GM19351 (cell line): ENCODE measurements at regions not wholly inside any gene's neighbourhood (a gene's known extent, or its start where the extent isn't known, plus 50 kb on each side); places are given as distances from the start of the nearest gene placed in this dataset.
"Not testable (repeated sequence)": the region's sequence is repeated elsewhere in the genome, so short reads cannot be mapped to it uniquely, and the experiment has no call there.

Experiments used
- ATAC-seq: cut with Tn5 transposase; IDR thresholded peaks from one replicate; pipeline ENCODE4 v1.9.1; 2021; ENCODE audit warnings: mild to moderate bottlenecking, moderate library complexity; ENCODE audit not compliant: unreplicated experiment

DNA sequence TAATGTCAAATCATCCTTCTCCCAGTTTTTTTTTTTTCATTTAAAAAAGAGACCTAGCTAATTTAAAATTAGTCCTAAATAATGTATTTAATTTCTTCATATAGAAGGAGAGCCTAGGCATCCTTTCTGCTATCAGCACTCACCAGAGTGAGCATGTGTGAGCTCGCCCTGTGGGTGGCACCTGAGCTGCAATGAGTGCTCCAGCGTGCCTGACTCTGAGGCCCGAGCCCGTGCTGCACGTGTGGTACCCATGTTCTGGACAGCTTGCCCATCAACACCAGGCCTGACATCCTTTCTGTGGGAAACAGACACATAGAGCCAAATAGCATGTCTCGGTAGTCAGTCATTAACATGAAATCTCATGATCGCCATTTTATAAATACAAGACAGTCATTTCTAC is 381.4 kb downstream of the DTWD2 start:
- no peak for ATAC-seq

DNA sequence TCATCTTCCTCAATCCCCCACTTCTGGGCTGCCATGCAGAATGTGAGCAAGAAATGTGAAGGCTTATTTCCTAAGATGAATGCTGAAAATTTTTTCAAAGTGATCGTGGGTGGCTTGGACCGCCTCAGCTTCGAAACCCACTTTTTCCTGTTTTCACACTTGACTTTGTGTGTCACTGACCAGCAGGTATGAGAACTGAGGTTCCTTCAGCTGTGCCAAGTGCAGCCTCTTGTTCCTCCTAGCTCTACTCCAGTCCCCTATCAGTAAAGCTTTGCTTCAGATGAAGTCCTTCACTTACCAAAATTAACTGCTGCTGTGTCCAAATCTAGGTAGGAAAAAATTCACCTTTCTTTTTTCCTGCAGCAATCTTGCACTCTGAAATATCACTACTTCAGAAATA is 382.6 kb downstream of the DTWD2 start:
- ATAC-seq = no peak

DNA sequence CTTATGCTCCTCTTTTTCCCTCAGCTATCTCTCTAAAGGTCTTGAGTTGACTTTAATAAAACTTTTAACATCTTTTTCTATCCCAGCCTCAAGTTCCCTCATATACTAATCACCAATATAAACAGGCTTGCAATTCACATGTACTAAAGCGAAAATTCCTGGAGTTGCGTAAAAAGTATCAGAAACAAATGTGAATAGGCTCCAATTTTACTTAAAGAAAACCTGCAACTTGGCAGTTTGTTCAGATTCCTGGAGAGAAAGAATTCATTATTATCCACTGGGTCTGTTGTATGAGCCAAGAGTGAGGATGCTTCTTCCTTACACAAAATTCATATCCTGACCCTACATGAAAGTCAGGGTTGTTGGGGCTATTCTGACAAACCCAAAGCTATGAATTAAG is 384.2 kb downstream of the DTWD2 start:
- ATAC-seq = no peak

DNA sequence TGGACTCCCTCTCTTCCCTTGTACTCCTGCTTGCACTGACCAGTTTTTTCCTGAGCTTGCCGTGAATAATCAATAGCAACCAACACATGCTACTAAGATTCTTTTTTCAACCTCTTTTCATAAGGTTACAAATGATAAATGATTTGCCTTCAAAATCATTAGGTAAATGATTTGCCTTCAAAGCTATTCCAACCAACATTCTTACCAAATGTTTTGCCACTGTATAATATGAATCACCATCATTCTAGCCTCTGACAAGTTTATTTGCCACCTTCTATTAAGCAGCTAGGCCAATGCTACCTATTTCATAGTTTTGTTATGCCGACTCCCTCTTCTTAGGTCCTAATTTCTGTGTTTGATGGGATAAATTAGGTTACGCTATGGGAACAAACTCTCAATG is 385.1 kb downstream of the DTWD2 start:
- ATAC-seq = no peak

DNA sequence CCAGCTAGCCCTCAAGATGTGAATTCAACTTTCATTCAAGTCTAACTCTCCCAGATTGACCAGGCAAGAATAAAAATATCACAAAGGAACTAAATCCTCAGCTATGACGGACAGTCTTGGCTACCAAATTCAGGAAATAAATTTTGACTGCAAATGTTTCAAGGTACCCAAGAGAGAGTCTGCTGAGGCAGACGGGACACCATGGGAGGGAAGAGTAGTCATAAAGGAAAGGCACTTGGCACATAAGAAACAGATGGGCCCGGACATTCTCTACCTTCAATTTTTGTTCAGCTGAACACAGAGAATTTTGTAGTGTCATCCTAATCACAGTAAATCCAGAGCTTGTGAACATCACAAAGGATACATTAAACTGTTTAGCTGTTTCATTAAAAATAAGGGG is 390.0 kb downstream of the DTWD2 start:
- ATAC-seq = no peak

DNA sequence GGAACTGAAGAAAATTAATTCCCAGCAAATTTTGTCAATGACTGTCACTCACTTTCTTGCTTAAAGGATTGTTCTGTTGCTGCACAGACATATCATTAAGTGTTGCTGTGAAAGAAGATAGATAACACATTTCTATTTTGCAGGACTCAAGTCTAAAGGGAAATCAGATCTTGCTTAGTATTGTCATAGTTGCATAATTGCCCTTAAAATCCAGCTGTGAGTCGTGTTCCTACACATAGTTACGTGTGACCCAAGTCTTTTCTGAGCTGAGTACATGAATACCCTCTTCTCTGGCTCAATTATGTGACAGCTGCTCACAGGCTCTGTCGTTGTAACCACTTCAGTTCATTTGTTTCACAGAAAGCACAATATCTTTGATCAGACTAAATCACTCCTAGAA is 390.8 kb downstream of the DTWD2 start:
- ATAC-seq = no peak

DNA sequence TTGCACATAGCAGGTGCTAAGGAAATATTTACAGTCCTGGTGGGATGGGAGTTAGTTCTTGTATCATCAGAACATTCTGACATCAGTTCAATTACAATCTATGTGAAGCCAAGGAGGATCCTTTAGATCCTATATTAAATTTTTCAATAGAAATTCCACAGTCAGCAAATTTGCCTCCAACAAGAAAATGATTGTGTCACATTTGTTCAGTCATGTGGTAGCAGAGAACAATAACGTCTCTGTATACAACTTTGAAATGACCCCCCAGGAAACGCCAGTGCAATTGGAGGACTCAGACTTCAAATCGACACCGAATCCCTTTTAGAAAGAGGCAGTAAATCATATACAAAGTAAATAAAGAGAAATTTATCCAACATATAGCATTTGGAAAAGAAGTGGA is 392.1 kb downstream of the DTWD2 start:
- no peak for ATAC-seq

DNA sequence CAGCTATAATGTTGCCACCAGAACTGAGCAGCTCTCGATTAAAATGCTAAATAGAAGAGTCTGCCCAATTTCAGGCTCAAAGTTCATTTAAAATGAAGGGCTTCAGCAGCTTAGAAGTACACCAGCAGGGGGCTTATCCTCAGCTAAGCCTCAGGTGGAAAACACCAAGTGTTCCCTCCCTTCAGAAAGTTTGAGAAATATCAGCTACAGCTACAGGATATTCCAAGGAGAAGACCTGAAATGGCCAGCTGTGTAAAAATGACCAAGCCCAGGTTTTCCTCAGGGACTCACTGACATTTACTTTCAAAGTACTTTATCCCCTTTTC is 395.4 kb downstream of the DTWD2 start:
- peak; percentile 53 for ATAC-seq

DNA sequence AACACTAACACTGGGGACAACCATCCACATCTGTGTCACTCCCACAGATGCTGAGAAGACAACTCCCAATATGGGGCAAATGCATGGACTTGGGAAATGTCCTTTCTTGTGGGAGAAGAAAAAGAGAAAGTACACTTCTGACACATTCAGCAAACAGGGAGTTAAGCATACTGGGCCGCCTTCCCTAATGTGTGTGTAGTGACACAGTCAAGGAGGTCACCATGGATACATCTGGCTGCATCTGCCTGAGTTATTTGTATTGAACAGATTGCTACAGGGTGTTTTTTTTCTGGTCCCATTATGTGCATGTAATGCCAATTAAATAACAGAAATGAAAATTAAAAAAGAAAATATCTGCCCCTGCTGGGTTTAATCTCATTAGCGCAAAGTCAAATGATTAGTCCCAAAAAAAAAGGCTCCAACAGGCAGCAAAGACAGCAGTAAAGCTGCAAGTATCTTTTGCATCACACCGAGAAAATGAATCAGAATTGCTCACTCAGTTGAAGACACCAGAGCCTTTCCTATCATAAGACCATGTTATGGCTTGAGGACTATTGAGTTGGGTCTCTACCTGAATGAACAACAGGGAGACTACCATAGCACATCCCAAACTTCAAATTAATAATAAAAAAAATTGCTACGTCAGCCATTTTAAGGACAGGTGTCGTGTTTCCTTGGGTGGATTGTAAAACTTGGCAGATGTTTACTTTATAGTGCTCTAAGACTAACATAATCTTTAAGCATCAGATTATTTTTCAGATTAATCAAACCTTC is 395.9 kb downstream of the DTWD2 start:
- ATAC-seq = no peak

DNA sequence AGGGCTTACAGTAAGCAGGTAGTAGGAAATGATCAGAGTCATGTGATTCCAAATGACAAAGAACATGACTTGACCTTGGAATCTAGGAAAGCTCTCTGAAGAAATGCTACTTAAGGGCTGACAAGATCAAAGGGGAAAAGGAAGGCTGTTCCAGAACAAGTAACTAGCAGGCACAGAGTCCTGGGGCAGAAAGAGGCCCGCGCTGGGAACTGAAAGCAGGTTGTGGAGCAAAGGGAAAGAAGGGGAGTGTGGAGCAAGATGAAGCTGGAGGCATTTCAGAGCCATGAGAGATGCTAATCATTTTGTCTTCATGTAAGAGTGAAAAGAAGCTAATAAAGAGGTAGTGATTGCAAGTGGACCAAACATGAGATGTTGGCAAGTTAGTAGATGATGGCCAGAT is 397.5 kb downstream of the DTWD2 start:
- ATAC-seq = no peak

DNA sequence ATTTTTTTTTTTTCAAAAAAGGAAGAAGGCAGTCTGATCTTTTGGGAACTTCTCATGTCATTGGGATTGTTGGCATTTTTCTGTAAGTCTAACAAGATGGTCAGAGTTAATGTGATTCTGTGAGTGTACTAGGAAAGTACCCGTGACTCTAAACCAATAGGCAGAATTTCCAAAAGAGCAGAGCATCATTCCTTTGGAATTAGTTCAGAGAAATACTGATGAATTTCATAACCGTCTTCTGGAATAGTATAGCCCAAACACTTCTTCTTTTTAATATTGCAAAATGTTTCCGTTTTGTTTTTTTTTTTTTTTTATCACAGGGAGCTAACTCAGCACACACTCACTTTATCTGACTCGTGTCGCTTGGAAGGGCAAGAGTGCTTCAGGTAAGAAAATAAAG is 407.4 kb downstream of the DTWD2 start:
- ATAC-seq = no peak

DNA sequence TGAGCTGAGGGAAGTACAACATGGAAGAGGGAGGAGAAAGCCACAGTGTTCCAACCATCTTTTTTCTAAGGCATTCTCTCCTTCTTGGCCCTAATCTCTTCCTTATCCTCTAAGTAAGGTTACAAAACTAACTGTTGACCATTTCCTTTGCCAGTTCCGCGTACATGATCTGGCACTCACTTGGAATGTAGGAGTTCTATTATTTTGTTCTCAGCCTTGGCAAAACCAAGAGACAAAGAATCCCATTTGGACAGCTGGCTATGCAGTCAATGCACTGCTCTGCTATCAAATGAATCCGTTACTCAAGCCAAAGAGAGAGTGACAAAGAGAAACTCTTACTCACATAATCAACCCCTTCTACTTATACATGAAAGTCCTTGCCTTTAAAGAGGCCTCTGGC is 410.3 kb downstream of the DTWD2 start:
- no peak for ATAC-seq

DNA sequence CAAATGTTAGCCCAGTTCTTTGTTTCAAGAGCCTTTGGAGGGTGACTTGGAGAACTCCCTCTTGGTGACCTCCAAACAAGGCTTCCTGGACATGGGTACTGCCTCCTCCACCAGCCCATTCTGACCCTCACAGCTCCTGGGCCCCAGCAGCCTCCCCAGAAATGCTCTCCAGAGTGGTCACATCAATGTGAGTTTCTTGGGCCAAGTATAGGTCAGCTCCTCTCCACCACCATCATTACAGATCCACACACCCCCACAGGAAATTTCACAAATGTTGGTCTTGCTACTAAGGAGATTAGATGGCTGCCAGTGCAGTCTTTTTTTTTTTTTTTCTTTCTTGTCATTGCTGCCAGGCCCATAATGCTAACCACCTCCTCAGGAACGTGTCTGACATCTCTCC is 410.7 kb downstream of the DTWD2 start:
- ATAC-seq = no peak

DNA sequence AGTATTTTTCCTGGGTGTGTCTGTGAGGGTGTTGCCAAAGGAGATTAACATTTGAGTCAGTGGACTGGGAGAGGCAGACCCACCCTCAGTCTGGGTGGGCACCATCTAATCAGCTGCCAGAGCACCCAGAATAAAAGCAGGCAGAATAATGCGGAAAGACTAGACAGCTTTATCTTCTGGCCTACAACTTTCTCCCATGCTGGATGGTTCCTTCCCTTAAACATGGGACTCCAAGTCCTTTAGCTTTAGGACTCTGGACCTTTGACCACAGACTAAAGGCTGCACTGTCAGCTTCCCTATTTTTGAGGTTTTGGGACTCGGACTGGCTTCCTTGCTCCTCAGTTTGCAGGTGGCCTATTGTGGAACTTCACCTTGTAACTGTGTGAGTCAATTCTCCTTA is 418.1 kb downstream of the DTWD2 start:
- not testable (repeated sequence) for ATAC-seq

DNA sequence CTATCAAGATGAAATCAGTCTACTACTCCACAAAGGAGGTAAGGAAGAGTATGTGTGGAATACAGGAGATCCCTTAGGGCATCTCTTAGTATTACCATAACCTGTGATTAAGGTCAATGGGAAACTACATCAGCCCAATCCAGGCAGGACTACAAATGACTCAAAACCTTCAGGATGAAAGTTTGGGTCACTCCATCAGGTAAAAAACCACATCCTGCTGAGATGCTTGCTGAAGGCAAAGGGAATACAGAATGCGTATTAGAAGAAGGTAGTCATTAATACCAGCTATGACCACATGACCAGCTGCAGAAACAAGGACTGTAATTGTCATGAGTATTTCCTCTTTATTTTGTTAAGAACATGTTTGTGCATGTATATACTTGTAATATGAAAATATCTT is 418.8 kb downstream of the DTWD2 start:
- not testable (repeated sequence) for ATAC-seq

DNA sequence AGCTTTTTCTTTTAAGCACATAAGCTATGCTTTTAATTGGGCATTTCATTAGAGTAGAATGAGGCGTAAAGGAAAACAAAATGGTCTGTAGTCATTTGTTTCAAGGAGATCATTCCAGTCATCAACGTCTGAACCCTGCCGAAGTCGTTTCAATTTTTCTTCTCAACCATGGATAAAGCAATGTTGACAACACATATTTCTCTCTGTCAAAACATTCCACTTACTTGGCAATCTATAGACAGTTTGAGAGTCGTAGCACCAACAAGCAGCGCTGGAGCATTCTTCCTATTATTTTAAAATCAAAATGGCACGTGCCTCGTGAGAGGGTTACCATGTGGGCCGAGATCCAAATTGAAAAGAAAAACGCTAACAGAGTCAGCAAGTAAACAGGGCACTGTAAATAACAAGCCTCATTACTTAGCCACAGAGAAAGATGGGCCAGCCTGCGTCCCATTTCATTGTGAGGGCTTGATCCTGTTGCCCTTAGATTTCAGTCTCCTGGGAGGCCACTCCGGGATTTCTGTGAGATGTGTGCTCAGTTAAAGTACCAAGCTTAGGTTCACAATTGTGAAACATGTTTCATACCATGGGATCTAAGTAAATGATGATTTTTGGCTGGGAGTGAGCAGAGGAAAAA is 422.9 kb downstream of the DTWD2 start:
- ATAC-seq = no peak

DNA sequence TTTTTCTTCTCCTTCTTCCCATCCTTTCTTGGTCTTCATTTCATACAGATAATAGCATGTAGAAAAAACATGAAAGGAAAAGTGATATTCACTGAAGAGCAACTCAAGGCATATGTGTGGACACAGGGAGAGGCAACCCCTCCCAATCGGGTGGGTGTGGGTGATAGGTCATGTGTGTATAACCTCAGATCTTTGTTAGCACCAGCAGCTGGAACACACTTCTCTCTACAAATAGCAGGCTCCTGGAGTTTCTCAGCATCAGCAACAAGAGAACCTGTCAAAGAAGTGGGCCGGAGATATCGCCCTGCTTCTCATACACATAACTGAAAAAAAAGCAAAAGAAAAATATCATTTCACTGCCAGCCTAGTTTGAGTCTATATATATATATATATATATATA is 426.4 kb downstream of the DTWD2 start:
- no peak for ATAC-seq

DNA sequence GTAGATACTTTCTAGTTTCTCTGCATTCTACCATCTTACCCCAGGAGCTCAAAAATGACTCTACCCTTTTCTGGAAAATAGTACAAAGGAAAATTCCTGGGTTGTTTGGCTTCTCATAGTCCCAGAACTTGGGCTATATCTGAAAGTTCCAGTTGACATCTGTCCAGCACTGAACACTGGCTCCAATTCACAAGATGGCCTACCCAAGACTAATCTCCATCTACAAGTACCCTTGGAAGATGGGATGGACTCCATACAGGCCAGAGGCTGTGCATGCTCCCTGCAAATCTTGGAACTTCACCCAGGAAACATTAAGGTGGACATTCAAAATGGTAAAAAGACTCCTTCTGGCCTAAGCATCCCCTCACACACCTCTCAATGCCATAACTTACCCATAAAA is 427.1 kb downstream of the DTWD2 start:
- no peak for ATAC-seq

DNA sequence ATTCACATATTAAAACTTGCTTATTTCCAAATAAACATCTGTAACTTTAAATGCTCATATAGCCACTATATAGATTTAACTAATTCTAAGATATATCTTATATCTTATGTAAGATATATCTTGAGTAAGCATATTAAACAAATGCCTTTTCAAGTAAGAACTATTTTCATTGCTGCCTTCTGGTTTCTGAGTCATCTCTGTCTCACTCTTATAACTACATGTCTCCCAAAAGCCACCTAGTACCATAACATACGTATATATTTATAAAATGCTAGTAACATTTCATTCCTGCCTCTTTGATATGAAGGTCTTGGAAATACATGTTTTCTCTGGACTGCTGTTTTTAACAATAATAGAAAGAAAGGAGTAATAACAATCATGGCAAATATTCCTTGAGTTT is 429.5 kb downstream of the DTWD2 start:
- ATAC-seq = no peak

DNA sequence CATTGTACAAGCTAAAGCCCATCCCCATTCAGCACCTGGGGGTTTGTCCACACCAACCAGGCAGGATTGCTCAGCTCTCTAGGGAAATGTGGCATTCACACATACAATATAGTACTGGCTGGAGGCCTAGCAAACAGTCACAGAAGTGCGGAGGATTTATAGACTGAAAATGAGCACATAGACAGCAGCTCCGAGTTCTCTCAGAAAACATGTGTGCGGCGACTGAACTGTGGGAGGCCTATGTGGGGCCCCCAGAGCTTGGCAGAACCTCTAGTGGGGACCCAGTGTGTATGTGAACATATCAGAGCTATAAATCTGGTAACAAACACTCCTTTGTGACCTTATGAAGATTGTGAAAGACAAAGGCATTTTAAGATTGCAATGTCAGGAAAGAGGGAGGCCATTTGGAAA is 431.1 kb downstream of the DTWD2 start:
- no peak for ATAC-seq

DNA sequence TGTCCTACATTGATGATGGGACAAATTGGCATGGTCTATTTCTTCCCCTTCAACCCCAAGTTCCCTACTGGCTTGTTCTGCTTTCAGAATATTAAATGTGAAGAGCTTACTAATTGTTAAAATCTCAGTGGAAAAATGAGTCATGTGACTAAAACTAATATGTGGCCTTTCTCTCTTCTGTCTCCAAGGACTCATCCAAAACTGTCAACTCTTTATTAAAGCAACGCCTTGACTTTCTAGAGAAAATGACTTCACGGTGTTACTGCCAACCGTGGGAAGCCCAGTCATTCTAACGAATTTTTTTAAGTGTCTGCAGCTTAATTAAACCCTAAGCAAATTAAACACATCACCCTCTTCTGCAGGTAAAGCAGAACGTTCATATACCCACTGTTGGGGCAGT is 431.6 kb downstream of the DTWD2 start:
- no peak for ATAC-seq

DNA sequence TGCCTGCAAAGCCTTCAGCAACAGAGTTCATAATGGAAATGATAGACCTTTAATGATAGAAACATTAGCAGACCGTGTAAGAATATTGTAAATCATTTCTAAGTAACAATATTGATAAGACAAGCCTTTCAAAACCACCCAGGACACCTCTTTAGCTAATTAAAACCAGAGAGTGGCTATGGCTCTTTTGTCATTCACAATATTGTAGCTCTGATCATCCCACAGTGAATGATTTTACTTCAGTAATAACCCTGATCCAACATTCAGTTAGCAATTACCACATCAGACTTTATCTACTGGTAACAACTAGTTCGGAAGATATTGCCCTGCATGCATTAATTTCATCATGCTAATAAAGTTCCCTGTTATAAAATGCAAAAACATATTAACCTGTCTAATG is 432.6 kb downstream of the DTWD2 start:
- ATAC-seq = no peak

DNA sequence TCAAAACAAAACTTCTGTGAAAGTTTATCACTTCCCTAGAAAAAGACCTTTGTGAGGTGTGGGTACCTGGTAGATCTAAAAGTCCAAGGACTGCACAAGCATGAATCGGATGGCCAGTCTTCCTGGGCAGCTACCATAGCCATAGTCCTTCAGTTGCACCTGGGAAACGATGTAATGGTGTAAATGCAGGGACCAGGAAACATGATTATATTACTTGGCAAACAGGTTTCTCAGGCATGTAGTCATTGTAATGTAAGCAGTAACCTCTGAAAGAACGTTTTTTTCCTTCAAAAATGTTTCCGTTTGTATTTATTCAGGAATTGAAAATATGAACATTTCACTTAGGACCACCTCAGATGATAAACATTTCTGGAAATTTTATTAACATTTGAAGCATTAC is 433.4 kb downstream of the DTWD2 start:
- no peak for ATAC-seq
